GM18505 (cell line): ENCODE measurements at regions not wholly inside any gene's neighbourhood (a gene's known extent, or its start where the extent isn't known, plus 50 kb on each side); places are given as distances from the start of the nearest gene placed in this dataset.

Experiments
- ATAC-seq: cut with Tn5 transposase; IDR thresholded peaks from one replicate; pipeline ENCODE4 v1.9.1; 2021; ENCODE audit not compliant: unreplicated experiment
- POLR2A ChIP-seq: IDR thresholded peaks from 4 replicates; pipeline ENCODE4 v1.6.1; 2011; ENCODE audit warnings: borderline replicate concordance; ENCODE audit not compliant: insufficient read depth, insufficient read length; ENCODE audit errors: extremely low read depth

DNA sequence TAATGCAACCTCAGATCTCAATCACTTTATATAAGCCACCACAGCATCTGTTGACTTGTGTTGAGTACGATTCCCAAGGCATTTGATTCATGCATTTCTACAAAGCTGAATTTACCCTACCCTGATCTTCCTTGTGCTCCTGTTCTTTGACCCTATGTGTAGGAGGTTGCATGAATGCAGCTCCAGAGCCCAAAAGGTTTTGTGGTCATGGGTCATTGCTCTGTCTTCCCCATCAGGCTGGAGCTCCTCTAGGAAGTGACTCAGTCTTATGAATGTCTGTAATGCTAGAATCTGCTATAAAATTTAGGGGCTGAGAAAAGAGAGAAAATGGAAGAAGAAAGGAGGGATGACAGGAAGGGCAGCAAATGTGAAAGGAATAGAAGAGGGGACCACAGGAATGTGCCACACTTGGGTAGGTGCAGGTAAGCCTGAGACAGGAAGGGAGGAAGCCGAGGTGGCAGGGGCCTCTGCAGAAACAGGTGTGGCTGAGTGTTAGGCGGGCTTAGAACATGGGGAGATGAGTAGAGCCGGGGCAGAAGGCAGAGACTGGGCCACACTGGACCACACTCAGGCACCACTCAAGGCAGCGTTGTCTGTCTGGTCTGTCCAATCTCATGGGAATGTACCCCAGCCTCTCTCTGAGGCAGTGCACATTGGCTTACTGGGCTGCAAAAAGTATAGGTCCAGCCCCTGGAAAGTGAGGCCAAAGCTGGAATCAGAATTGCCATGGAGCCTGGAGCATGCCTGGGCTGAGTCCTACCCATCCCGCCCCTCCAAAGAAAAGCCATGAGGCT, 334.1 kb downstream of the BCL11B start:
- no peak for ATAC-seq
- TF ChIP-seq POLR2A: no peak

GRCh38 chr14:98940693-98941437, 331.1 kb downstream of the BCL11B start:
- no peak for ATAC-seq
- no peak for TF ChIP-seq POLR2A

DNA sequence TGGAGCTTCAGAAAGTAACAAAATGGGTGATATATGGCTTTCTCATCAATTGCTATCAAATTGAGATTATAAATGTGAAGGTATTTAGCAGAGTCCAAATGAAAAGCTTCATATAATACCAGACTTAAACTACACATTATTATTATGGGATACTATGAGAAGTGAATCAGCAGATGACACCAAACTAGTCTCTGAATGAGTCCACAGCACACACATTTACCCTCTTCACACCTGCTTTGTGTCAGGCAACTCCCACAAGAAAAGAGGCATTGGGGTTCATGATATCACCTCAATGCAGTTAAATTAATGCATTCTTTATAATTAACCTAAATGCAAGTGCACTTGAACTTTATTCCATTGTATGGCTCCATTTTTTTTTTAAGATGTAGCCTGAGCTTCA, 330.5 kb downstream of the BCL11B start:
- no peak for ATAC-seq
- TF ChIP-seq POLR2A: no peak

- no peak for TF ChIP-seq POLR2A
- no peak for ATAC-seq
These were observed 328.1 kb downstream of the BCL11B start for GRCh38 chr14:98943907-98944306.

- ATAC-seq: no peak
- TF ChIP-seq POLR2A: no peak
These were observed 327.0 kb downstream of the BCL11B start for GRCh38 chr14:98944989-98945388.

- ATAC-seq: no peak
These were observed 326.1 kb downstream of the BCL11B start for GRCh38 chr14:98945611-98946570.

GRCh38 chr14:98946940-98947339, 325.1 kb downstream of the BCL11B start:
- no peak for TF ChIP-seq POLR2A
- no peak for ATAC-seq

More at GRCh38 chr14:98945611-98946570, 326.1 kb downstream of the BCL11B start:
- no peak for TF ChIP-seq POLR2A

DNA sequence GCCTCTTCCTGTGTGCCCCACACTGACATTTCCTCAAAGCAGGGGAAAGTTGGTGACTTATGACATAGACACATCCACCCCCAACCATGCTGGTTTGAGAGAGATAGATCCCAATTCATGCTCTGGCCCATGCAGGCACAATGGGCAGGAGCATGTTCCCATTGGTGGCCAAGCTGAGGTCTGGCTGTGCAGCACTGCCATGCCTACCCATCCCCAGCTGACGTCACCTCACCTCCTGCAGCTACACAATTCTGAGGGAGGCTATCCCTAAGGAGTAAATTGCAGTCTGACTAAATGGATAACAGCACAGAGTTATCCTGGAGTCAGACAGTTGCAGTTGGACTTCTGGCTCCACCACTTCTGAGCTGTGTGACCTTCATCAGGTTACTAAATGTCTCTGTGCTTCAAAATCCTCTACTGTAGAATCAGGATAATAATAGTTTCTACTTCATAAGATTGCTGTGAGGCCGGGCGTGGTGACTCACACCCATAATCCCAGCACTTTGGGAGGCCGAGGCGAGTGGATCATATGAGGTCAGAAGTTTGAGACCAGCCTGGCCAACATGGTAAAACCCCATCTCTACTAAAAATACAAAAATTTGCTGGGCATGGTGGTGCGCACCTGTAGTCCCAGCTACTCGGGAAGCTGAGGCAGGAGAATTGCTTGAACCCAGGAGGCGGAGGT, 323.9 kb downstream of the BCL11B start:
- no peak for ATAC-seq

GRCh38 chr14:98949051-98949450, 322.9 kb downstream of the BCL11B start:
- TF ChIP-seq POLR2A: no peak
- no peak for ATAC-seq

More for the DNA sequence above, 323.9 kb downstream of the BCL11B start:
- TF ChIP-seq POLR2A: no peak

GRCh38 chr14:98949481-98950135, 322.4 kb downstream of the BCL11B start:
- TF ChIP-seq POLR2A: no peak
- no peak for ATAC-seq

- ATAC-seq: no peak
- TF ChIP-seq POLR2A: no peak
These were observed 321.6 kb downstream of the BCL11B start for GRCh38 chr14:98950353-98950895.

GRCh38 chr14:98951031-98951430, 321.0 kb downstream of the BCL11B start:
- no peak for ATAC-seq
- TF ChIP-seq POLR2A: no peak

- TF ChIP-seq POLR2A: no peak
These were observed 320.4 kb downstream of the BCL11B start for GRCh38 chr14:98951521-98952152.

More at GRCh38 chr14:98951521-98952152, 320.4 kb downstream of the BCL11B start:
- no peak for ATAC-seq
